Immature natural killer cell (primary cell): ENCODE measurements at regions not wholly inside any gene's neighbourhood (a gene's known extent, or its start where the extent isn't known, plus 50 kb on each side); places are given as distances from the start of the nearest gene placed in this dataset.

Experiments
- DNase-seq, 3 donors: peaks; one replicate each; pipeline ENCODE4 v3.0.0; 2022; ENCODE audit warnings: mixed read lengths in 1 of 3
- H3K27ac Mint-ChIP-seq, 6 donors: one replicate each; pipeline ENCODE4 v1.8.0; 2020; ENCODE audit warnings: mixed read lengths in 6 of 6, mild to moderate bottlenecking in 5 of 6, inconsistent platforms in 4 of 6, moderate library complexity in 3 of 6
- H3K27me3 Mint-ChIP-seq, 3 donors: one replicate each; pipeline ENCODE4 v1.8.0; 2020 to 2021; ENCODE audit warnings: low read depth in 3 of 3, mild to moderate bottlenecking in 3 of 3, mixed read lengths in 3 of 3, moderate library complexity in 3 of 3, inconsistent platforms in 1 of 3
- H3K36me3 Mint-ChIP-seq, 3 donors: one replicate each; pipeline ENCODE4 v1.8.0; 2020; ENCODE audit warnings: mixed read lengths in 3 of 3, inconsistent platforms in 2 of 3, mild to moderate bottlenecking in 2 of 3
- H3K4me1 Mint-ChIP-seq, 2 donors: one replicate each; pipeline ENCODE4 v1.8.0; 2020; ENCODE audit warnings: inconsistent platforms in 2 of 2, mild to moderate bottlenecking in 2 of 2, mixed read lengths in 2 of 2, moderate library complexity in 1 of 2
- H3K4me3 Mint-ChIP-seq, 5 donors: one replicate each; pipeline ENCODE4 v1.8.0; 2020; ENCODE audit warnings: mild to moderate bottlenecking in 5 of 5, mixed read lengths in 5 of 5, inconsistent platforms in 3 of 5, moderate library complexity in 3 of 5
- H3K9me3 Mint-ChIP-seq, 6 donors: one replicate each; pipeline ENCODE4 v1.8.0; 2020; ENCODE audit warnings: mild to moderate bottlenecking in 6 of 6, mixed read lengths in 6 of 6, inconsistent platforms in 4 of 6, moderate library complexity in 3 of 6

- Mint-ChIP-seq H3K36me3 (peaks cover 0 to 4% (median 2%) of the 10 kb centered on the region in 3 donors), H3K27ac (peak overlapping the region; percentile 65 to 93 (median 85)), H3K4me3 (peak overlapping the region; percentile 72 to 87 (median 76)), H3K4me1 (peaks cover 21 to 41% of the 10 kb centered on the region in 2 donors), H3K9me3 (peaks cover 1 to 16% (median 12%) of the 10 kb centered on the region in 6 donors), H3K27me3 (peaks cover 0 to 1% (median 0%) of the 10 kb centered on the region in 3 donors)
- peak; percentile 22 to 44 (median 28) for DNase-seq
Observed at GRCh38 chr7:125412890-125413665, 483.5 kb upstream of the POT1 start.

- Mint-ChIP-seq H3K27ac (no peak overlapping the region), H3K4me3 (no peak overlapping the region), H3K27me3 (peaks cover 0 to 2% (median 0%) of the 10 kb centered on the region in 3 donors), H3K36me3 (no peaks in the 10 kb centered on the region), H3K4me1 (peaks cover 21 to 40% of the 10 kb centered on the region in 2 donors), H3K9me3 (peaks cover 0 to 12% (median 2%) of the 10 kb centered on the region in 6 donors)
- DNase-seq = no peak
Observed at GRCh38 chr7:125409921-125410320, 480.3 kb upstream of the POT1 start.

- no peaks in the 10 kb centered on the region for H3K36me3 Mint-ChIP-seq
- H3K9me3 Mint-ChIP-seq = peaks cover 0 to 8% (median 1%) of the 10 kb centered on the region in 6 donors
- DNase-seq = no peak
Observed at GRCh38 chr7:125406111-125406510, 476.5 kb upstream of the POT1 start.

GRCh38 chr7:125399408-125399807, 469.8 kb upstream of the POT1 start:
- DNase-seq = no peak
- no peaks in the 10 kb centered on the region for H3K4me1 Mint-ChIP-seq
- H3K27me3 Mint-ChIP-seq = peaks cover 0 to 3% (median 3%) of the 10 kb centered on the region in 3 donors
- H3K4me3 Mint-ChIP-seq = no peak overlapping the region
- no peaks in the 10 kb centered on the region for H3K36me3 Mint-ChIP-seq
- H3K9me3 Mint-ChIP-seq = peaks cover 0 to 9% (median 3%) of the 10 kb centered on the region in 6 donors
- no peak overlapping the region for H3K27ac Mint-ChIP-seq

More at GRCh38 chr7:125406111-125406510, 476.5 kb upstream of the POT1 start:
- H3K4me1 Mint-ChIP-seq = peaks cover 0 to 2% of the 10 kb centered on the region in 2 donors
- H3K4me3 Mint-ChIP-seq = no peak overlapping the region
- H3K27ac Mint-ChIP-seq = no peak overlapping the region
- peaks cover 0 to 4% (median 0%) of the 10 kb centered on the region in 3 donors for H3K27me3 Mint-ChIP-seq

- H3K27ac Mint-ChIP-seq = no peak overlapping the region
- peaks cover 0 to 14% (median 3%) of the 10 kb centered on the region in 6 donors for H3K9me3 Mint-ChIP-seq
- H3K36me3 Mint-ChIP-seq = no peaks in the 10 kb centered on the region
- DNase-seq = no peak
- H3K27me3 Mint-ChIP-seq = peaks cover 0 to 3% (median 3%) of the 10 kb centered on the region in 3 donors
- no peak overlapping the region for H3K4me3 Mint-ChIP-seq
- no peaks in the 10 kb centered on the region for H3K4me1 Mint-ChIP-seq
Observed at GRCh38 chr7:125396466-125397151, 467.0 kb upstream of the POT1 start.

- no peak for DNase-seq
- no peaks in the 10 kb centered on the region for H3K36me3 Mint-ChIP-seq
- H3K27ac Mint-ChIP-seq = no peak overlapping the region
- H3K4me3 Mint-ChIP-seq = no peak overlapping the region
- H3K9me3 Mint-ChIP-seq = peaks cover 0 to 16% (median under 1%) of the 10 kb centered on the region in 6 donors
- H3K4me1 Mint-ChIP-seq = no peaks in the 10 kb centered on the region
- no peaks in the 10 kb centered on the region for H3K27me3 Mint-ChIP-seq
Observed at GRCh38 chr7:125391921-125392320, 462.3 kb upstream of the POT1 start.

GRCh38 chr7:125390981-125391380, 461.4 kb upstream of the POT1 start:
- H3K27me3 Mint-ChIP-seq = no peaks in the 10 kb centered on the region
- no peaks in the 10 kb centered on the region for H3K4me1 Mint-ChIP-seq
- H3K4me3 Mint-ChIP-seq = no peak overlapping the region

GRCh38 chr7:125386211-125386610, 456.6 kb upstream of the POT1 start:
- Mint-ChIP-seq H3K4me3 (no peak overlapping the region), H3K27ac (no peak overlapping the region), H3K4me1 (no peaks in the 10 kb centered on the region), H3K9me3 (peaks cover 0 to 7% (median 2%) of the 10 kb centered on the region in 6 donors), H3K27me3 (peaks cover 0 to 1% (median 0%) of the 10 kb centered on the region in 3 donors), H3K36me3 (peaks cover 0 to 3% (median 0%) of the 10 kb centered on the region in 3 donors)
- no peak for DNase-seq

More at GRCh38 chr7:125390981-125391380, 461.4 kb upstream of the POT1 start:
- DNase-seq = no peak
- no peaks in the 10 kb centered on the region for H3K36me3 Mint-ChIP-seq
- peaks cover 0 to 16% (median under 1%) of the 10 kb centered on the region in 6 donors for H3K9me3 Mint-ChIP-seq
- H3K27ac Mint-ChIP-seq = no peak overlapping the region

- Mint-ChIP-seq H3K27ac (no peak overlapping the region), H3K27me3 (peaks cover 0 to 1% (median 0%) of the 10 kb centered on the region in 3 donors), H3K36me3 (peaks cover 0 to 3% (median 0%) of the 10 kb centered on the region in 3 donors), H3K9me3 (peaks cover 0 to 4% (median under 1%) of the 10 kb centered on the region in 6 donors), H3K4me3 (no peak overlapping the region), H3K4me1 (no peaks in the 10 kb centered on the region)
- peak in 1 of 3 donors; percentile 7 for DNase-seq
Observed at GRCh38 chr7:125383324-125383723, 453.7 kb upstream of the POT1 start.

- Mint-ChIP-seq H3K4me1 (no peaks in the 10 kb centered on the region), H3K27me3 (peaks cover 0 to 1% (median 0%) of the 10 kb centered on the region in 3 donors), H3K9me3 (peaks cover 0 to 4% (median 0%) of the 10 kb centered on the region in 6 donors), H3K27ac (no peak overlapping the region), H3K4me3 (no peak overlapping the region), H3K36me3 (peaks cover 0 to 3% (median 0%) of the 10 kb centered on the region in 3 donors)
- DNase-seq = no peak
Observed at GRCh38 chr7:125382401-125382800, 452.8 kb upstream of the POT1 start.

- H3K36me3 Mint-ChIP-seq = no peaks in the 10 kb centered on the region
Observed at GRCh38 chr7:125375942-125376341, 446.3 kb upstream of the POT1 start.

GRCh38 chr7:125370502-125370901, 440.9 kb upstream of the POT1 start:
- H3K4me3 Mint-ChIP-seq = no peak overlapping the region
- H3K9me3 Mint-ChIP-seq = peaks cover 0 to 5% (median 0%) of the 10 kb centered on the region in 6 donors
- no peaks in the 10 kb centered on the region for H3K4me1 Mint-ChIP-seq
- no peak overlapping the region for H3K27ac Mint-ChIP-seq
- H3K27me3 Mint-ChIP-seq = peaks cover 0 to 1% (median 0%) of the 10 kb centered on the region in 3 donors
- DNase-seq = no peak
- no peaks in the 10 kb centered on the region for H3K36me3 Mint-ChIP-seq

More at GRCh38 chr7:125375942-125376341, 446.3 kb upstream of the POT1 start:
- Mint-ChIP-seq H3K27me3 (no peaks in the 10 kb centered on the region), H3K27ac (no peak overlapping the region), H3K9me3 (no peaks in the 10 kb centered on the region), H3K4me1 (no peaks in the 10 kb centered on the region), H3K4me3 (no peak overlapping the region)
- no peak for DNase-seq

GRCh38 chr7:125363873-125364272, 434.2 kb upstream of the POT1 start:
- Mint-ChIP-seq H3K36me3 (peaks cover 0 to 6% (median 4%) of the 10 kb centered on the region in 3 donors), H3K27me3 (peaks cover 0 to 1% (median 0%) of the 10 kb centered on the region in 3 donors), H3K9me3 (peaks cover 0 to 5% (median under 1%) of the 10 kb centered on the region in 6 donors), H3K4me1 (no peaks in the 10 kb centered on the region), H3K4me3 (no peak overlapping the region), H3K27ac (no peak overlapping the region)
- no peak for DNase-seq
